Kidney (tissue), 13 donors: ENCODE measurements at regions not wholly inside any gene's neighbourhood (a gene's known extent, or its start where the extent isn't known, plus 50 kb on each side); places are given as distances from the start of the nearest gene placed in this dataset.

ENCODE experiments used
- DNase-seq, 5 donors: peaks; one replicate each; pipeline ENCODE4 v3.0.0-alpha.2; 2013 to 2020
- FAIRE-seq: peaks from 2 replicates; lab custom pipeline; 2012; peaks lifted over from hg19 to GRCh38; lab: Jason Lieb, UNC
- H3K27ac ChIP-seq, 2 donors: one replicate each; pipeline ENCODE4 v1.7.0; 2013; ENCODE audit warnings: low read depth in 2 of 2, low read length in 2 of 2, inconsistent platforms in 1 of 2
- H3K27me3 ChIP-seq: one replicate; pipeline ENCODE4 v1.7.1; 2013; ENCODE audit warnings: low read length, inconsistent platforms; ENCODE audit not compliant: control insufficient read depth, insufficient read depth
- H3K36me3 ChIP-seq, 3 donors: one replicate each; pipeline versions ENCODE4 v1.7.0 to v1.7.1; 2013; ENCODE audit warnings: low read length in 3 of 3, control low read depth in 1 of 3, inconsistent platforms in 1 of 3; ENCODE audit not compliant: insufficient read depth in 3 of 3, control insufficient read depth in 2 of 3
- H3K4me1 ChIP-seq, 3 donors: one replicate each; pipeline versions ENCODE4 v1.7.0 to v1.7.1; 2013; ENCODE audit warnings: low read length in 3 of 3, inconsistent platforms in 1 of 3, low read depth in 1 of 3; ENCODE audit not compliant: control insufficient read depth in 2 of 3, insufficient read depth in 2 of 3
- H3K4me3 ChIP-seq, 3 donors: one replicate each; pipeline versions ENCODE4 v1.7.0 to v1.8.1; 2013; ENCODE audit warnings: low read length in 3 of 3, control low read depth in 1 of 3, inconsistent platforms in 1 of 3
- H3K9ac ChIP-seq, 3 donors: one replicate each; pipeline versions ENCODE4 v1.7.0 to v1.7.1; 2013; ENCODE audit warnings: low read length in 3 of 3, control low read depth in 1 of 3, inconsistent platforms in 1 of 3
- H3K9me3 ChIP-seq, 3 donors: one replicate each; pipeline versions ENCODE4 v1.7.0 to v1.7.1; 2013; ENCODE audit warnings: low read length in 3 of 3, control low read depth in 1 of 3, inconsistent platforms in 1 of 3; ENCODE audit not compliant: control insufficient read depth in 2 of 3, insufficient read depth in 1 of 3
- CTCF ChIP-seq: IDR thresholded peaks from 3 replicates; pipeline ENCODE4 v1.5.1; 2012; ENCODE audit warnings: mild to moderate bottlenecking, moderate library complexity, borderline replicate concordance; ENCODE audit not compliant: insufficient read depth; ENCODE audit errors: extremely low read depth
- intact Hi-C: fragments of 100-400 bp; cut with DNase I; formaldehyde crosslinking; loops from one replicate; pipeline ENCODE4 v1.11.1; 2022
- donor health status: control.
- donor health status: control.
- donor health status: control.
- donor health status: control.
- donor health status: control.
- donor health status: DM: yes; HTN: yes; CAD: no.
- donor health status: Normal renal cell carcinoma (clear cell type).

GRCh38 chr6:145115638-145116037 lies 619.7 kb downstream of the EPM2A start:
- Histone ChIP-seq H3K27me3 (no peaks in the 10 kb centered on the region), H3K4me3 (no peak overlapping the region), H3K36me3 (no peaks in the 10 kb centered on the region), H3K9me3 (no peaks in the 10 kb centered on the region), H3K4me1 (no peaks in the 10 kb centered on the region), H3K9ac (no peak overlapping the region), H3K27ac (no peak overlapping the region)
- intact Hi-C loops, result no loop called here
- FAIRE-seq (no peak), DNase-seq (no peak)
- no peak for TF ChIP-seq CTCF

GRCh38 chr6:145116591-145117178 lies 618.6 kb downstream of the EPM2A start:
- Histone ChIP-seq H3K9ac (no peak overlapping the region), H3K4me1 (no peaks in the 10 kb centered on the region), H3K36me3 (no peaks in the 10 kb centered on the region), H3K9me3 (no peaks in the 10 kb centered on the region), H3K27me3 (no peaks in the 10 kb centered on the region), H3K4me3 (no peak overlapping the region), H3K27ac (no peak overlapping the region)
- FAIRE-seq (no peak), DNase-seq (no peak)
- TF ChIP-seq CTCF, result no peak
- intact Hi-C loops, result no loop called here

GRCh38 chr6:145118224-145118623 lies 617.1 kb downstream of the EPM2A start:
- FAIRE-seq (no peak), DNase-seq (no peak)
- no peak overlapping the region for H3K27ac ChIP-seq
- no peak for TF ChIP-seq CTCF
- H3K36me3 ChIP-seq, result no peaks in the 10 kb centered on the region
- no peaks in the 10 kb centered on the region for H3K4me1 ChIP-seq
- intact Hi-C loops, result no loop called here
- no peaks in the 10 kb centered on the region for H3K9me3 ChIP-seq
- no peak overlapping the region for H3K9ac ChIP-seq
- no peak overlapping the region for H3K4me3 ChIP-seq
- no peaks in the 10 kb centered on the region for H3K27me3 ChIP-seq

GRCh38 chr6:145119081-145119480 lies 616.2 kb downstream of the EPM2A start:
- no peaks in the 10 kb centered on the region for H3K36me3 ChIP-seq
- DNase-seq (no peak), FAIRE-seq (no peak)
- H3K4me1 ChIP-seq, result no peaks in the 10 kb centered on the region
- H3K9me3 ChIP-seq, result no peaks in the 10 kb centered on the region
- no peaks in the 10 kb centered on the region for H3K27me3 ChIP-seq
- intact Hi-C loops, result no loop called here
- H3K27ac ChIP-seq, result no peak overlapping the region
- no peak overlapping the region for H3K9ac ChIP-seq
- TF ChIP-seq CTCF, result no peak
- no peak overlapping the region for H3K4me3 ChIP-seq
